WI38 (cell line): ENCODE measurements at regions not wholly inside any gene's neighbourhood (a gene's known extent, or its start where the extent isn't known, plus 50 kb on each side); places are given as distances from the start of the nearest gene placed in this dataset.

ENCODE experiments used
- H3K4me3 ChIP-seq: 2 replicates; pipeline ENCODE4 v1.5.1; 2011; ENCODE audit warnings: low read depth, mild to moderate bottlenecking, control low read depth, low read length
- TF ChIP-seq, protein P1 (sequence below): IDR thresholded peaks from 2 replicates; pipeline ENCODE4 v1.5.1; 2012; ENCODE audit warnings: low read depth, mild to moderate bottlenecking, control low read depth, low read length

- TF ChIP-seq, protein P1, sequence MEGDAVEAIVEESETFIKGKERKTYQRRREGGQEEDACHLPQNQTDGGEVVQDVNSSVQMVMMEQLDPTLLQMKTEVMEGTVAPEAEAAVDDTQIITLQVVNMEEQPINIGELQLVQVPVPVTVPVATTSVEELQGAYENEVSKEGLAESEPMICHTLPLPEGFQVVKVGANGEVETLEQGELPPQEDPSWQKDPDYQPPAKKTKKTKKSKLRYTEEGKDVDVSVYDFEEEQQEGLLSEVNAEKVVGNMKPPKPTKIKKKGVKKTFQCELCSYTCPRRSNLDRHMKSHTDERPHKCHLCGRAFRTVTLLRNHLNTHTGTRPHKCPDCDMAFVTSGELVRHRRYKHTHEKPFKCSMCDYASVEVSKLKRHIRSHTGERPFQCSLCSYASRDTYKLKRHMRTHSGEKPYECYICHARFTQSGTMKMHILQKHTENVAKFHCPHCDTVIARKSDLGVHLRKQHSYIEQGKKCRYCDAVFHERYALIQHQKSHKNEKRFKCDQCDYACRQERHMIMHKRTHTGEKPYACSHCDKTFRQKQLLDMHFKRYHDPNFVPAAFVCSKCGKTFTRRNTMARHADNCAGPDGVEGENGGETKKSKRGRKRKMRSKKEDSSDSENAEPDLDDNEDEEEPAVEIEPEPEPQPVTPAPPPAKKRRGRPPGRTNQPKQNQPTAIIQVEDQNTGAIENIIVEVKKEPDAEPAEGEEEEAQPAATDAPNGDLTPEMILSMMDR = no peak
- no peak overlapping the region for H3K4me3 ChIP-seq
Observed at GRCh38 chr7:81515009-81515408, 254.8 kb downstream of the HGF start.

DNA sequence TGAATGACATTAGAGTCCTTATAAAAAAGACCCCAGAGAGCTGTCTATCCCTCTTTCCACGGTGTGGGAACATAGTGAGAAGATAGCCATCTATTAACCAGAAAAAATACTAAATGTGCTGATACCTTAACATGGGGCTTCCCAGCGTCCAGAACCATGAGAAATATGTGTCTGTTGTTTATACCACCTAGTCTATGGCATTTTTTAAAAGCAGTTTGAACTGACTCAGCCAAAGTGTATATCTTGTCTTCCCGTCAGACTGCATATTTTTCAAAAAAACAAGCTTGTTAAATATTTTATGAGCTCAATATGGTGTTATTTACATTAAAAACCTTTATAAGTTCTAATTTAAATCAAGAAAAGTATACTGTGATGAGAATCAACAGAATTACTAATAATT lies 255.3 kb downstream of the HGF start:
- TF ChIP-seq, protein P1 = no peak
- no peak overlapping the region for H3K4me3 ChIP-seq

DNA sequence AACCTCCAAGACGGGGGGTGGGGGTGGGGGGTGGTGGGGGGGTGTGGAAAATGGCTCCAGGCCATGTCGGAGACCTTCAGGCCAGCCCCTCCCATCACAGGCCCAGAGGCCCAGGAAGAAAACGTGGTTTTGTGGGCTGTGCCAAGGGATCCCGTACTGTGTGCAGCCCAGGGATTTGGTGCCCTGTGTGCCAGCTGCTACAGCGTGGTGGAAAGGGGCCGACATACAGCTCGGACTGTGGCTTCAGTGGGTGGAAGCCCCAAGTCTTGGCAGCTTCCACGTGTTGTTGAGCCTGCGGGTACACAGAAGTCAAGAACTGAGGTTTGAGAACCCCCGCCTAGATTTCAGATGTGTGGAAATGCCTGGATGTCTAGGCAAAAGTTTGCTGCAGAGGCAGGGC lies 259.7 kb downstream of the HGF start:
- no peak overlapping the region for H3K4me3 ChIP-seq
- TF ChIP-seq, protein P1 = no peak

DNA sequence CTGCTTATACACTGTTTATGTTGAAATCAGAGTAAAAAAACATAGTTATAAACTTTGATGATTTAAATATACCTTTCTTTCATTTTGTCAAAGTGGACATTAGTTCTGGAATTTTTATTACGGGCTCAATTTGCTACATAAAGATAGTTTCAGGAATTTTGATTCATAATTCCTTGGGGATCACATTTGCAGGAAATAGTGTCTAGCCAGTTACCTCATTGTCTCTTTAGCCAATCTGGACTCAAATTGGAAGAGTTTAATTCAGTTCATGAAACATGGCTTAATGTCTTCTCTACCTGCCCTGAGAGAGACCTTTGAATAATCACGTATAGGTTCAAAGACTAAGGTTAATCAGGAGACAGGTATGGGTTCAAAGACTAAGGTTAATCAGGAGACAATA lies 262.6 kb downstream of the HGF start:
- no peak overlapping the region for H3K4me3 ChIP-seq
- TF ChIP-seq, protein P1 = no peak

- TF ChIP-seq, protein P1 = no peak
- H3K4me3 ChIP-seq = no peak overlapping the region
Observed at GRCh38 chr7:81506609-81507008, 263.2 kb downstream of the HGF start.

DNA sequence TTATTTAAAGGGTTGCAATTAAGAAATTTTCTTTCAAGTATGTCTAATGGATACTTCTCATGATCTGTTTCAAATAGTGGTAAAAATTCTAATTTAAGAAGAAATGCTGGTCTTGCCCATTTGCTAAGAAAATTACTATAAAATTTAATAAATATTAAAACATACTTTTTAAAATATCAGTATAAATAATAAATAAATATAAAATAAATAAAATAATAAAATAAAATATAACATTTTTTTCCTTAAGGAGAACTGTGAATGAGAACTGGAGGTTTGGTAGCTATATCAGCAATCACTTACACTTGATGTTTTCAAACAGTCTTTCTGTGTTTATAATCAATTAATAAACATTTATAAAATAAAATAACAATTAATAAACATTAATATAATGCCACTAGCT lies 266.1 kb downstream of the HGF start:
- TF ChIP-seq, protein P1 = no peak
- H3K4me3 ChIP-seq = no peak overlapping the region

DNA sequence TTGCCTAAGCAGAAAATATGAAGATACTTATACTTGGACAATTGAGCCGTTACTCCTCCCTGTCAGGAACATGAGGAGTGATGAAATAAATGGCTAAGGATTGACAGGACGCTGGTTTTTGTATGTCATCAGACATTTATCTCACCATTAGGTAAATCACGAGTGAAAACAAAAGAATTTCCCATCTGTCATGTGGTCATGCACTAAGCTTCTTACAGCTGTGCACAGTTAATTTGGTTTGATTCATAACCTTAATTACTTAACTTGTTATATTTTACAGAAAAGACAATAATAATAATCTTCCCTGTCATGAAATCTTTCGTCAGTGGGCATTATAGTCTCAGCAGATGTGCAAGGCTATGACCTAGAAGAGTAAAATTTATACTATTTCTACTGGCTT lies 266.5 kb downstream of the HGF start:
- no peak overlapping the region for H3K4me3 ChIP-seq
- TF ChIP-seq, protein P1 = no peak
